ENCODE measurements at regions not wholly inside any gene's neighbourhood (a gene's known extent, or its start where the extent isn't known, plus 50 kb on each side); places are given as distances from the start of the nearest gene placed in this dataset.

GRCh38 chr4:152235718-152236117 is 300.2 kb downstream of the FBXW7 start:
- no peak for DNase-seq (ENCODE audit: low spot score)

GRCh38 chr4:152234571-152234970 is 301.3 kb downstream of the FBXW7 start:
- DNase-seq (ENCODE audit: low spot score): no peak

GRCh38 chr4:152232271-152232670 is 303.6 kb downstream of the FBXW7 start:
- DNase-seq (ENCODE audit: low spot score): no peak

GRCh38 chr4:152229782-152230289 is 306.1 kb downstream of the FBXW7 start:
- no peak for DNase-seq (ENCODE audit: low spot score)

- no peak for DNase-seq (ENCODE audit: low spot score)
Observed at GRCh38 chr4:152225680-152226079, 310.2 kb downstream of the FBXW7 start.

- no peak for DNase-seq (ENCODE audit: low spot score)
Observed at GRCh38 chr4:152224721-152225420, 311.0 kb downstream of the FBXW7 start.

- DNase-seq (ENCODE audit: low spot score): no peak
Observed at GRCh38 chr4:152224223-152224622, 311.7 kb downstream of the FBXW7 start.

GRCh38 chr4:152223600-152223999 is 312.3 kb downstream of the FBXW7 start:
- DNase-seq (ENCODE audit: low spot score): no peak

- no peak for DNase-seq (ENCODE audit: low spot score)
Observed at GRCh38 chr4:152221816-152222516, 313.9 kb downstream of the FBXW7 start.

- peak; percentile 26 for DNase-seq (ENCODE audit: low spot score)
Observed at GRCh38 chr4:152220201-152220666, 315.7 kb downstream of the FBXW7 start.

- DNase-seq (ENCODE audit: low spot score): no peak
Observed at GRCh38 chr4:152218576-152218975, 317.3 kb downstream of the FBXW7 start.

GRCh38 chr4:152217896-152218295 is 318.0 kb downstream of the FBXW7 start:
- DNase-seq (ENCODE audit: low spot score): no peak

GRCh38 chr4:152211936-152212653 is 323.8 kb downstream of the FBXW7 start:
- DNase-seq (ENCODE audit: low spot score): no peak

GRCh38 chr4:152209772-152210493 is 326.0 kb downstream of the FBXW7 start:
- no peak for DNase-seq (ENCODE audit: low spot score)

GRCh38 chr4:152207378-152207720 is 328.5 kb downstream of the FBXW7 start:
- no peak for DNase-seq (ENCODE audit: low spot score)

- no peak for DNase-seq (ENCODE audit: low spot score)
Observed at GRCh38 chr4:152206646-152207377, 329.1 kb downstream of the FBXW7 start.

GRCh38 chr4:152206185-152206584 is 329.7 kb downstream of the FBXW7 start:
- no peak for DNase-seq (ENCODE audit: low spot score)

GRCh38 chr4:152202415-152202814 is 333.5 kb downstream of the FBXW7 start:
- DNase-seq (ENCODE audit: low spot score): no peak

- no peak for DNase-seq (ENCODE audit: low spot score)
Observed at GRCh38 chr4:152200511-152201333, 335.2 kb downstream of the FBXW7 start.

GRCh38 chr4:152197211-152197610 is 338.7 kb downstream of the FBXW7 start:
- DNase-seq (ENCODE audit: low spot score): no peak

- DNase-seq (ENCODE audit: low spot score): no peak
Observed at GRCh38 chr4:152195888-152196287, 340.0 kb downstream of the FBXW7 start.
